PC-3 (cell line): ENCODE measurements at regions not wholly inside any gene's neighbourhood (a gene's known extent, or its start where the extent isn't known, plus 50 kb on each side); places are given as distances from the start of the nearest gene placed in this dataset.

ENCODE experiments used
- CTCF ChIP-seq: fragments of 300-600 bp; sonication (generic); conservative IDR thresholded peaks from 2 replicates; pipeline ENCODE4 v1.5.1; 2017; ENCODE audit warnings: antibody characterized with exemption, low read depth, mild to moderate bottlenecking, low read length
- EZH2 ChIP-seq: fragments of 300-600 bp; sonication (generic); IDR thresholded peaks from one replicate; pipeline ENCODE4 v1.6.1; 2017; ENCODE audit warnings: antibody characterized with exemption, mild to moderate bottlenecking, low read length; ENCODE audit not compliant: unreplicated experiment

DNA sequence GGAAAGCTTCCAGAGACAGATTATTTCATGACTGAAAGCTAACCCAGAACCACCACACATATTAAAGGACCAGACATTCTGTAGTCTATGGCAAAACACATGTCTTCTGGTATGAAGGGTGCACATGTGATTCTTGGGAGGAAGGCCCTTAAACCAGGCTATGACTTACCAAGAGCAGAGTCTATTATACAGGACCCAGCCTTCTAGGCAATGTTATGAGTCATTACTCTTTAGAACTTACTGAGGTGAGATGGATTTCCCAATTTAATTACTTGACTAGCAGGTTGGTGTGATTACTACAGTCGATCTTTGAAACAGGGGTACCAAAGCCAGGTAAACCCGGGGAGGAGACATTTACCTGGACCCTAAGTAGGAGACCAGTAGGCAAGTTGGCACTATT lies 350.8 kb downstream of the TRIB2 start:
- TF ChIP-seq CTCF (no peak), EZH2 (no peak)
